GM12878 (cell line): ENCODE measurements at regions not wholly inside any gene's neighbourhood (a gene's known extent, or its start where the extent isn't known, plus 50 kb on each side); places are given as distances from the start of the nearest gene placed in this dataset.
"Not testable (repeated sequence)": the region's sequence is repeated elsewhere in the genome, so short reads cannot be mapped to it uniquely, and the experiment has no call there.

Source experiments
- ATAC-seq: fragments of 200-7000 bp; cut with Tn5 transposase; 3 replicates; pipeline ENCODE4 v1.9.1; 2020; ENCODE audit warnings: mild to moderate bottlenecking, moderate library complexity
- BruUV-seq: library from RNA; stranded (reverse); fragments of 400-500 nt; replicated peaks from 2 replicates; lab custom pipeline; 2021; lab: Mats Ljungman, UMichigan
- CTCF ChIA-PET: fragments of 300-600 bp; sonication (Branson Sonifier 250); formaldehyde crosslinking; extraction: SDS; loops from one replicate; lab custom pipeline; 2021; ENCODE audit warnings: inconsistent platforms; lab: Yijun Ruan, JAX
- POLR2A ChIA-PET: fragments of 350-600 bp; formaldehyde crosslinking; extraction: SDS; loops from one replicate; lab custom pipeline; 2021; ENCODE audit warnings: inconsistent platforms; lab: Charles Lee
- RAD21 ChIA-PET: fragments of 300-600 bp; sonication (Branson Sonifier 250); formaldehyde crosslinking; loops from one replicate; lab custom pipeline; 2023; ENCODE audit warnings: antibody characterized with exemption; ENCODE audit not compliant: unreplicated experiment; lab: Charles Lee
- SMC1A ChIA-PET: fragments of 300-600 bp; sonication (Branson Sonifier 250); formaldehyde crosslinking; loops from one replicate; lab custom pipeline; 2023; ENCODE audit not compliant: unreplicated experiment, uncharacterized antibody; lab: Charles Lee
- DNase-seq: peaks from one replicate; pipeline ENCODE4 v3.0.0-alpha.2; 2011; ENCODE audit warnings: low read depth, low spot score
- FAIRE-seq: peaks from 3 replicates; lab custom pipeline; 2011; peaks lifted over from hg19 to GRCh38; lab: Jason Lieb, UNC
- H2AFZ ChIP-seq: 2 replicates; pipeline ENCODE4 v1.6.0; 2011; ENCODE audit warnings: low read depth, low read length, control low read depth; ENCODE audit not compliant: control insufficient read depth
- H3K27ac ChIP-seq: 2 replicates; pipeline ENCODE4 v1.5.1; 2011; ENCODE audit warnings: control low read depth; ENCODE audit not compliant: control insufficient read depth, insufficient read depth
- H3K27me3 ChIP-seq, 2 experiments: replicated peaks in 1 of 2; 2 replicates each; pipeline versions ENCODE4 v1.6.0 to v1.6.1; 2011; ENCODE audit warnings: low read length in 1 of 2; ENCODE audit not compliant: control insufficient read depth in 2 of 2, insufficient read depth in 2 of 2
- H3K36me3 ChIP-seq, 2 experiments: 2 replicates each; pipeline ENCODE4 v1.5.1; 2011; ENCODE audit warnings: low read length in 1 of 2; ENCODE audit not compliant: control insufficient read depth in 2 of 2, insufficient read depth in 2 of 2
- H3K4me1 ChIP-seq: 2 replicates; pipeline ENCODE4 v1.6.1; 2011; ENCODE audit warnings: mild to moderate bottlenecking, low read length, moderate library complexity, mixed read lengths; ENCODE audit not compliant: control insufficient read depth, insufficient read depth
- H3K4me2 ChIP-seq: 2 replicates; pipeline ENCODE4 v1.6.0; 2011; ENCODE audit warnings: control low read depth; ENCODE audit not compliant: control insufficient read depth, insufficient read depth
- H3K4me3 ChIP-seq: fragments of 200-600 bp; sonication (generic); 2 replicates; pipeline ENCODE4 v1.5.1; 2016
- H3K79me2 ChIP-seq: 2 replicates; pipeline ENCODE4 v1.6.0; 2011; ENCODE audit warnings: low read length; ENCODE audit not compliant: control insufficient read depth, insufficient read depth
- H3K9ac ChIP-seq: 2 replicates; pipeline ENCODE4 v1.8.0; 2011; ENCODE audit warnings: low read length, control low read depth, mixed read lengths; ENCODE audit not compliant: control insufficient read depth, insufficient read depth
- H3K9me3 ChIP-seq: replicated peaks from 3 replicates; pipeline ENCODE4 v1.5.1; 2011; ENCODE audit warnings: mild to moderate bottlenecking, low read length; ENCODE audit not compliant: control insufficient read depth, insufficient read depth
- H4K20me1 ChIP-seq: 2 replicates; pipeline ENCODE4 v1.6.0; 2011; ENCODE audit not compliant: control insufficient read depth, insufficient read depth
- ZNF24 ChIP-seq: fragments of 450-650 bp; IDR thresholded peaks from 2 replicates; pipeline ENCODE4 v1.6.1; 2017; ENCODE audit warnings: antibody characterized with exemption, mild to moderate bottlenecking
- WGBS: methylation state at CpG from one replicate; pipeline ENCODE4 v1.1.6; 2016; ENCODE audit warnings: low lambda C conversion rate; ENCODE audit not compliant: insufficient replicate concordance, insufficient coverage; ENCODE audit errors: missing lambda C conversion rate; 5-methylcytosine and 5-hydroxymethylcytosine counted together
- in situ Hi-C: fragments of 300-500 bp; cut with MboI; formaldehyde crosslinking; loops from 9 replicates; pipeline ENCODE4 v1.14.3; 2018; ENCODE audit warnings: mixed read lengths
- intact Hi-C: fragments of 100-400 bp; cut with micrococcal nuclease; formaldehyde crosslinking; loops from one replicate; pipeline ENCODE4 v1.14.2; 2022; ENCODE audit not compliant: unreplicated experiment
- TF ChIP-seq, protein P1 (sequence below): fragments of 450-650 bp; IDR thresholded peaks from 2 replicates; pipeline ENCODE4 v1.6.1; 2016; ENCODE audit warnings: mild to moderate bottlenecking

- FAIRE-seq (no peak), ATAC-seq (no peak), DNase-seq (no peak)
- Histone ChIP-seq H3K9me3 (no peaks in the 10 kb centered on the region), H3K9ac (no peak overlapping the region), H4K20me1 (no peaks in the 10 kb centered on the region), H3K79me2 (no peaks in the 10 kb centered on the region), H3K36me3 (no peaks in the 10 kb centered on the region), H3K4me1 (no peaks in the 10 kb centered on the region), H3K27ac (no peak overlapping the region), H3K4me2 (no peak overlapping the region), H3K4me3 (no peak overlapping the region), H2AFZ (no peak overlapping the region), H3K27me3 (no peaks in the 10 kb centered on the region)
- ChIA-PET SMC1A (no interaction called here), CTCF (no interaction called here), RAD21 (no interaction called here), POLR2A (no interaction called here)
- in situ Hi-C loops (no loop called here), intact Hi-C loops (no loop called here)
- no peak for TF ChIP-seq ZNF24
- TF ChIP-seq, protein P1, sequence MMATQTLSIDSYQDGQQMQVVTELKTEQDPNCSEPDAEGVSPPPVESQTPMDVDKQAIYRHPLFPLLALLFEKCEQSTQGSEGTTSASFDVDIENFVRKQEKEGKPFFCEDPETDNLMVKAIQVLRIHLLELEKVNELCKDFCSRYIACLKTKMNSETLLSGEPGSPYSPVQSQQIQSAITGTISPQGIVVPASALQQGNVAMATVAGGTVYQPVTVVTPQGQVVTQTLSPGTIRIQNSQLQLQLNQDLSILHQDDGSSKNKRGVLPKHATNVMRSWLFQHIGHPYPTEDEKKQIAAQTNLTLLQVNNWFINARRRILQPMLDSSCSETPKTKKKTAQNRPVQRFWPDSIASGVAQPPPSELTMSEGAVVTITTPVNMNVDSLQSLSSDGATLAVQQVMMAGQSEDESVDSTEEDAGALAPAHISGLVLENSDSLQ, result no peak
- BruUV-seq, result no TSS peak
Measured at GRCh38 chr3:177862962-177863491, 665.7 kb upstream of the TBL1XR1 start.

GRCh38 chr3:177871267-177871666 lies 665.0 kb upstream of the KCNMB2 start:
- intact Hi-C loops, H3K27ac ChIP-seq, RAD21 ChIA-PET, H3K4me3 ChIP-seq, CTCF ChIA-PET, FAIRE-seq, H2AFZ ChIP-seq, H3K79me2 ChIP-seq, ATAC-seq, H3K9ac ChIP-seq, DNase-seq, H4K20me1 ChIP-seq, POLR2A ChIA-PET, H3K27me3 ChIP-seq, H3K9me3 ChIP-seq, H3K36me3 ChIP-seq, H3K4me1 ChIP-seq, in situ Hi-C loops, BruUV-seq, SMC1A ChIA-PET, H3K4me2 ChIP-seq: not testable (repeated sequence)
- WGBS, result 43% methylated on average over 3 of the region's 3 CpGs
